ENCODE measurements at regions not wholly inside any gene's neighbourhood (a gene's known extent, or its start where the extent isn't known, plus 50 kb on each side); places are given as distances from the start of the nearest gene placed in this dataset.

- Histone ChIP-seq H3K27me3 (ENCODE audit: insufficient read depth in 3 of 3, low read length in 2 of 3) (no peaks in the 10 kb centered on the region), H3K4me1 (no peaks in the 10 kb centered on the region), H3K4me3 (no peak overlapping the region), H3K9me3 (no peaks in the 10 kb centered on the region), H3K27ac (no peak overlapping the region), H3K36me3 (ENCODE audit: insufficient read depth in 1 of 2, low read depth in 1 of 2) (no peaks in the 10 kb centered on the region)
- DNase-seq, result no peak
- intact Hi-C loops (cut with DNase I), result no loop called here
- no peak for ATAC-seq
- TF ChIP-seq CTCF (IDR thresholded peaks at IDR 0.05), result no peak
- WGBS, 3 donors, result 86 to 92% (median 89%) methylated on average over 1 of the region's 1 CpG
Measured at GRCh38 chr16:79714440-79714839, 113.9 kb upstream of the MAF start.

- 86 to 91% (median 91%) methylated on average over 6 of the region's 6 CpGs for WGBS, 3 donors
- no peaks in the 10 kb centered on the region for H3K9me3 ChIP-seq
- H3K27me3 ChIP-seq (ENCODE audit: insufficient read depth in 3 of 3, low read length in 2 of 3), result no peaks in the 10 kb centered on the region
- no peak for ATAC-seq
- TF ChIP-seq CTCF (IDR thresholded peaks at IDR 0.05), result no peak
- intact Hi-C loops (cut with DNase I), result no loop called here
- no peaks in the 10 kb centered on the region for H3K4me1 ChIP-seq
- DNase-seq, result no peak
- H3K4me3 ChIP-seq, result no peak overlapping the region
- H3K36me3 ChIP-seq (ENCODE audit: insufficient read depth in 1 of 2, low read depth in 1 of 2), result no peaks in the 10 kb centered on the region
- no peak overlapping the region for H3K27ac ChIP-seq
Measured at GRCh38 chr16:79713609-79714309, 113.2 kb upstream of the MAF start.

- intact Hi-C loops (cut with DNase I), result no loop called here
- Histone ChIP-seq H3K4me1 (no peaks in the 10 kb centered on the region), H3K36me3 (ENCODE audit: insufficient read depth in 1 of 2, low read depth in 1 of 2) (no peaks in the 10 kb centered on the region), H3K9me3 (no peaks in the 10 kb centered on the region), H3K27ac (no peak overlapping the region), H3K4me3 (no peak overlapping the region), H3K27me3 (ENCODE audit: insufficient read depth in 3 of 3, low read length in 2 of 3) (no peaks in the 10 kb centered on the region)
- TF ChIP-seq CTCF (IDR thresholded peaks at IDR 0.05), result no peak
- DNase-seq (no peak), ATAC-seq (no peak)
- 84 to 97% (median 91%) methylated on average over 4 of the region's 4 CpGs for whole genome bisulfite sequencing, 3 donors
Measured at GRCh38 chr16:79712276-79712675, 111.7 kb upstream of the MAF start.

- intact Hi-C loops (cut with DNase I), result no loop called here
- no peak overlapping the region for H3K27ac ChIP-seq
- peak in 3 of 4 donors; percentile 52 to 69 (median 58) for ATAC-seq
Measured at GRCh38 chr16:79707876-79708275, 107.3 kb upstream of the MAF start.

More at GRCh38 chr16:79707876-79708275, 107.3 kb upstream of the MAF start:
- peak; percentile 78 to 82 for DNase-seq
- H3K36me3 ChIP-seq (ENCODE audit: insufficient read depth in 1 of 2, low read depth in 1 of 2), result no peaks in the 10 kb centered on the region
- H3K27me3 ChIP-seq (ENCODE audit: insufficient read depth in 3 of 3, low read length in 2 of 3), result no peaks in the 10 kb centered on the region
- TF ChIP-seq CTCF (IDR thresholded peaks at IDR 0.05), result no peak
- no peak overlapping the region for H3K4me3 ChIP-seq
- 72 to 78% (median 75%) methylated on average over 6 of the region's 6 CpGs for WGBS, 3 donors
- no peaks in the 10 kb centered on the region for H3K9me3 ChIP-seq
- H3K4me1 ChIP-seq, result no peaks in the 10 kb centered on the region
